GM06990 (cell line): ENCODE measurements at regions not wholly inside any gene's neighbourhood (a gene's known extent, or its start where the extent isn't known, plus 50 kb on each side); places are given as distances from the start of the nearest gene placed in this dataset.
"Not testable (repeated sequence)": the region's sequence is repeated elsewhere in the genome, so short reads cannot be mapped to it uniquely, and the experiment has no call there.

Experiments used
- DNase-seq: peaks from one replicate; pipeline ENCODE4 v3.0.0-alpha.2; 2011; ENCODE audit not compliant: insufficient read length; ENCODE audit errors: extremely low read depth
- H3K27me3 ChIP-seq: replicated peaks from 2 replicates; pipeline ENCODE4 v1.6.0; 2011; ENCODE audit warnings: low read length; ENCODE audit not compliant: control insufficient read depth, insufficient read depth
- H3K36me3 ChIP-seq: 2 replicates; pipeline ENCODE4 v1.5.1; 2011; ENCODE audit warnings: low read length; ENCODE audit not compliant: control insufficient read depth, insufficient read depth
- H3K4me3 ChIP-seq: replicated peaks from 2 replicates; pipeline ENCODE4 v1.5.1; 2011; ENCODE audit warnings: low read depth, mild to moderate bottlenecking, control low read depth, low read length
- TF ChIP-seq, protein P1 (sequence below): IDR thresholded peaks from 2 replicates; pipeline ENCODE4 v1.5.1; 2011; ENCODE audit warnings: low read length, control low read depth, mild to moderate bottlenecking, inconsistent platforms; ENCODE audit not compliant: insufficient read depth, poor library complexity, severe bottlenecking

DNA sequence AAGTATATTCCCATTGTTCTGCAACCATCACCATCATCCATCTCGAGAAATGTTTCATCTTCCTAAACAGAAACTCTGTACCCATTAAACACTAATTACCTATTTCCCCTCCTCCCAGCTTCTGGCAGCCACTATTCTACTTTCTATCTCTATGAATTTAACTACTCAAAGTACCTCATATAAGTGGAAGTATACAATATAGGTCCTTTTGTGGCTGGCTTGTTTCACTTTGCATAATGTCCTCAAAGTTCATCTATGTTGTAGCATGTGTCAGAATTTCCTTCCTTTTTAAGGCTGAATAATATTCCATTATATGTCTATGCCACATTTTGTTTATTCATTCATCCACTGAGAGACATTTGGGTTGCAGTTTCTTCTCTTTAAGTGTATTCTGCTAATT, 159.4 kb downstream of the KCNRG start:
- Histone ChIP-seq H3K27me3 (no peaks in the 10 kb centered on the region; the same call in 1 of the 2 replicates), H3K4me3 (no peak overlapping the region), H3K36me3 (no peaks in the 10 kb centered on the region)
- DNase-seq: no peak
- TF ChIP-seq, protein P1, sequence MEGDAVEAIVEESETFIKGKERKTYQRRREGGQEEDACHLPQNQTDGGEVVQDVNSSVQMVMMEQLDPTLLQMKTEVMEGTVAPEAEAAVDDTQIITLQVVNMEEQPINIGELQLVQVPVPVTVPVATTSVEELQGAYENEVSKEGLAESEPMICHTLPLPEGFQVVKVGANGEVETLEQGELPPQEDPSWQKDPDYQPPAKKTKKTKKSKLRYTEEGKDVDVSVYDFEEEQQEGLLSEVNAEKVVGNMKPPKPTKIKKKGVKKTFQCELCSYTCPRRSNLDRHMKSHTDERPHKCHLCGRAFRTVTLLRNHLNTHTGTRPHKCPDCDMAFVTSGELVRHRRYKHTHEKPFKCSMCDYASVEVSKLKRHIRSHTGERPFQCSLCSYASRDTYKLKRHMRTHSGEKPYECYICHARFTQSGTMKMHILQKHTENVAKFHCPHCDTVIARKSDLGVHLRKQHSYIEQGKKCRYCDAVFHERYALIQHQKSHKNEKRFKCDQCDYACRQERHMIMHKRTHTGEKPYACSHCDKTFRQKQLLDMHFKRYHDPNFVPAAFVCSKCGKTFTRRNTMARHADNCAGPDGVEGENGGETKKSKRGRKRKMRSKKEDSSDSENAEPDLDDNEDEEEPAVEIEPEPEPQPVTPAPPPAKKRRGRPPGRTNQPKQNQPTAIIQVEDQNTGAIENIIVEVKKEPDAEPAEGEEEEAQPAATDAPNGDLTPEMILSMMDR: no peak

DNA sequence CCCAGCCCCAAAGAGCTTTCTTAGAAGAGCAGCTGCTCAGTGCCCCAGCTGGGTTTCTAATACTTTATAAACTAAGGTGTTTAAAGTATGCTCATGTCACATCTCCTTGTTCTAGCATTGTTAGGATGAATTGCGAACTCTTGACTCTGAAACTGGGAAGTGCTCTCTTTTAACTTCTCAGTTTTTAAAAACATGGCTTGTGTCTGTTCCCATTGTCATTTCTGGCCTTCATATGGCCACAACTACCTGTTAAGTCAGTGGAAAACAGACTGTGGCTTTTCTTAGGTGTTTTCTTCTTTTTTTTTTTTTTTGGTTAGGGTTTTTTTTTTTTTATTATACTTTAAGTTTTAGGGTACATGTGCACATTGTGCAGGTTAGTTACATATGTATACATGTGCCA, 164.7 kb downstream of the KCNRG start:
- no peak for DNase-seq
- no peak overlapping the region for H3K4me3 ChIP-seq
- no peaks in the 10 kb centered on the region for H3K36me3 ChIP-seq
- H3K27me3 ChIP-seq: no peaks in the 10 kb centered on the region; the same call in 1 of the 2 replicates
- TF ChIP-seq, protein P1: no peak

DNA sequence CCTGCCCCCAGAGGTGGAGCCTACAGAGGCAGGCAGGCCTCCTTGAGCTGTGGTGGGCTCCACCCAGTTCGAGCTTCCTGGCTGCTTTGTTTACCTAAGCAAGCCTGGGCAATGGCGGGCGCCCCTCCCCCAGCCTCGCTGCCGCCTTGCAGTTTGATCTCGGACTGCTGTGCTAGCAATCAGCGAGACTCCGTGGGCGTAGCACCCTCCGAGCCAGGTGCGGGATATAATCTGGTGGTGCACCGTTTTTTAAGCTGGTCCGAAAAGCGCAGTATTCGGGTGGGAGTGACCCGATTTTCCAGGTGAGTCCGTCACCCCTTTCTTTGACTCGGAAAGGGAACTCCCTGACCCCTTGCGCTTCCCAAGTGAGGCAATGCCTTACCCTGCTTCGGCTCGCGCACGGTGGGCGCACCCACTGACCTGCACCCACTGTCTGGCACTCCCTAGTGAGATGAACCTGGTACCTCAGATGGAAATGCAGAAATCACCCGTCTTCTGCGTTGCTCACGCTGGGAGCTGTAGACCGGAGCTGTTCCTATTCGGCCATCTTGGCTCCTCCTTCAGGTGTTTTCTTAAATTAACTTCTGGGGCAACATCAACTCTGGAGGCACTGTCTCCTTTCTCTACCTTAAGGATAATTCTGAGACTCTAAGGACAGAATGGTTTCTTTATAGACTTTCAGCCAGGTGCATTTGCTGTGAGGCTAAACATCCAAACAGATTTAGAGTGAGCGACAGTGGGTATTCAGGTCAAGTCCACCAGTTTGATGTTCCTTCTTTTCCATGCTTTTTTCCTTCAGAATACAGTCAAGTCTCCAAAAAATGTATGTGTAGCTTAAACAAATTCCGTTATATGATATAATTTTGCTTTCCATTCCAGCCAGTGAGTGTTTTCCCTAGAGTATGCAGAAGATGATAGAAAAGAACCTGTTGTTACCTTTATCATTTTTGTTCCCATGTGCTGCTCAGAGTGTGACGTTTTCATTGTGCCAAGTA, 170.8 kb downstream of the KCNRG start:
- DNase-seq, H3K4me3 ChIP-seq: not testable (repeated sequence)

DNA sequence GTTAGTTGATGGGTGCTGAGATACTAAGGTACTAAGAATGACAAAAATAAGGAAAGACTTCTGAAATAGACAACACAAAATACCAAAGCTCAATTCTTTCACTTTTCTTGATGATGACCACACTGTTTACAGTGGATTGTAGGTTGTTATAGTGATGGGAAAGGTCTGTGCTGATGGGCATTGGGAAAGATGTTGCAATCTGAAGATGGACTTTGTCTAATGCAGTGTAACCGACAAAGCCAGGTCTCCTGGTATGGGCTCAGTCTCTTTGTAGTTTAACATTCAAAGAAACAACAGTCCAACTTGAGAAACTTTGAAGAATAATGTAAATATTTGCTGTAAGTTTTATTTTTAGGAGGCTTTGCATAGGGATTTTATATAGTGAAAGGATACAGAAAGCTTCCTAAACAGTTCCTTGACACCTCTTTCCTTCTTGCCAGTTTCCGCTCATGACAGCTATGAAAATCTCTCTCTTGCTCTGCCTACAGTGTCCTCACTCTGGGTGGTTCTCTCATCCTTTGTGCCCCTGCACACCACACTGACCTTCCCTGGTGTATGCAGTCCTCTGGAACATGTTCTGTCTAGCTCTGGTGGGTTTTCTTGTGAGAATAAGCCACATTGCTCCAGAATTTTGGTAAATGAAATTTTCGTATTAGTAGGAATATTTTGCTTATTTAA, 172.2 kb downstream of the KCNRG start:
- H3K4me3 ChIP-seq: no peak overlapping the region
- DNase-seq: no peak
- no peaks in the 10 kb centered on the region for H3K36me3 ChIP-seq

More for the DNA sequence above, 170.8 kb downstream of the KCNRG start:
- not testable (repeated sequence) for H3K36me3 ChIP-seq, H3K27me3 ChIP-seq

DNA sequence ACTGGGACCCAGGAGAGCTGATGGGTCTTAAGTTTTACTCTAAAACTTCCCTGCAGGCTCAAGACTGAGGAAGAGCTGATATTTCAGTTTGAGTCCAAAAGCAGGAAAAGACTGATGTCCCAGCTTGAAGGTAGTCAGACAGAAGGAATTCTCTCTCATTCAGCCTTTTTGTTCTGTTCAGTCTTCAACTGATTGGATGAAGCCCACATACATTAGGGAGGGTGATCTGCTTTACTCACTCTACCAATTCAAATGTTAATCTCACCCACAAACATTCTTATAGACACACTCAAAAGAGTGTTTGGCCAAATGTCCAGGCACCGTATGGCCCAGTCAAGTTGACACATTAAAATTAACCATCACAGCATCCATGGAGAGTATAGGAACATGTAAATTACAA, 173.5 kb downstream of the KCNRG start:
- no peaks in the 10 kb centered on the region for H3K36me3 ChIP-seq
- peaks cover 3% of the 10 kb centered on the region; the same call in 1 of the 2 replicates for H3K27me3 ChIP-seq
- TF ChIP-seq, protein P1: no peak
- no peak for DNase-seq
- no peak overlapping the region for H3K4me3 ChIP-seq

More for the DNA sequence above, 172.2 kb downstream of the KCNRG start:
- TF ChIP-seq, protein P1: no peak
- H3K27me3 ChIP-seq: peaks cover 3% of the 10 kb centered on the region; the same call in 1 of the 2 replicates

GRCh38 chr13:50189450-50189849, 174.2 kb downstream of the KCNRG start:
- Histone ChIP-seq H3K27me3 (peaks cover 3% of the 10 kb centered on the region; the same call in 1 of the 2 replicates), H3K4me3 (no peak overlapping the region), H3K36me3 (no peaks in the 10 kb centered on the region)
- DNase-seq: no peak
- TF ChIP-seq, protein P1: peak; percentile 23
